HL-60 (cell line): ENCODE measurements at regions not wholly inside any gene's neighbourhood (a gene's known extent, or its start where the extent isn't known, plus 50 kb on each side); places are given as distances from the start of the nearest gene placed in this dataset.

Experiments
- DNase-seq, 2 experiments: peaks; one replicate each; pipeline ENCODE4 v3.0.0-alpha.2; 2010 to 2020; ENCODE audit warnings: low read depth in 1 of 2, low spot score in 1 of 2
- H3K27ac ChIP-seq: fragments of 250-450 bp; sonication (Bioruptor Pico); replicated peaks from 2 replicates; pipeline ENCODE4 v1.5.1; 2020; ENCODE audit warnings: mild to moderate bottlenecking, moderate library complexity
- H3K27me3 ChIP-seq: fragments of 250-450 bp; sonication (Bioruptor Pico); 2 replicates; pipeline ENCODE4 v1.5.1; 2021; ENCODE audit warnings: mild to moderate bottlenecking, moderate library complexity; ENCODE audit not compliant: insufficient read depth, poor library complexity, severe bottlenecking
- H3K4me3 ChIP-seq: replicated peaks from 2 replicates; pipeline ENCODE4 v1.5.1; 2011; ENCODE audit warnings: mild to moderate bottlenecking, control low read depth, low read length; ENCODE audit not compliant: insufficient read depth
- GABPA ChIP-seq: IDR thresholded peaks from 2 replicates; pipeline ENCODE4 v1.6.1; 2012; ENCODE audit warnings: low read depth
- POLR2AphosphoS5 ChIP-seq: IDR thresholded peaks from 2 replicates; pipeline ENCODE4 v1.6.1; 2012; ENCODE audit warnings: low read depth
- SPI1 ChIP-seq: IDR thresholded peaks from 2 replicates; pipeline ENCODE4 v1.6.1; 2012; ENCODE audit warnings: low read depth, mild to moderate bottlenecking, borderline replicate concordance
- TF ChIP-seq, protein P1 (sequence below): IDR thresholded peaks from one replicate; pipeline ENCODE4 v1.5.1; 2011; ENCODE audit warnings: low read length, control low read depth, inconsistent platforms; ENCODE audit not compliant: insufficient read depth
- TF ChIP-seq, protein P2 (sequence below): IDR thresholded peaks from 2 replicates; pipeline ENCODE4 v1.6.1; 2012; ENCODE audit warnings: low read depth; ENCODE audit not compliant: insufficient replicate concordance

DNA sequence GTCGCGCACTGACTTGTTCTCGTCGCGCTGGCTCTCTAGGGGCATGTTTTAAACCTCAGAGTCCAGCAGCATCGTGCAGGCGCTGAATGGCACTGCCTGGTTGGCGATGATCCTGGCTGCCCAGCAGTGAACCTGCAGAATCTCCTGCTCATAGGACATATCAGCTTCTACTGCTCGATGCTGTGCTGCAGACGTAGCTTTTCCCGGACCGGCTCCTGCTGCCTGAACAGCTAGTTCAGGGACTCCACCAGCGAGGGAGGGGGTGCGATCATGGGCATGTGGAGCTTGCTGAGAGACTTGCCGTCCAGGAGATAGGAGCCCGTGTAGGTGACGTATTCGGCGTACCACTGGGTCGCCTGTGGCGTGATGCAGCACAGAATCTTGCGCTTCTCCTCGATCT is 890.0 kb upstream of the LRRTM1 start:
- no peak for DNase-seq
- no peak for TF ChIP-seq POLR2AphosphoS5
- TF ChIP-seq GABPA: no peak
- H3K4me3 ChIP-seq: no peak overlapping the region
- H3K27ac ChIP-seq: no peak overlapping the region
- no peaks in the 10 kb centered on the region for H3K27me3 ChIP-seq

- Histone ChIP-seq H3K27ac (no peak overlapping the region), H3K4me3 (no peak overlapping the region), H3K27me3 (no peaks in the 10 kb centered on the region)
- DNase-seq: no peak
- TF ChIP-seq POLR2AphosphoS5 (no peak), SPI1 (no peak), GABPA (no peak)
- TF ChIP-seq, protein P1, sequence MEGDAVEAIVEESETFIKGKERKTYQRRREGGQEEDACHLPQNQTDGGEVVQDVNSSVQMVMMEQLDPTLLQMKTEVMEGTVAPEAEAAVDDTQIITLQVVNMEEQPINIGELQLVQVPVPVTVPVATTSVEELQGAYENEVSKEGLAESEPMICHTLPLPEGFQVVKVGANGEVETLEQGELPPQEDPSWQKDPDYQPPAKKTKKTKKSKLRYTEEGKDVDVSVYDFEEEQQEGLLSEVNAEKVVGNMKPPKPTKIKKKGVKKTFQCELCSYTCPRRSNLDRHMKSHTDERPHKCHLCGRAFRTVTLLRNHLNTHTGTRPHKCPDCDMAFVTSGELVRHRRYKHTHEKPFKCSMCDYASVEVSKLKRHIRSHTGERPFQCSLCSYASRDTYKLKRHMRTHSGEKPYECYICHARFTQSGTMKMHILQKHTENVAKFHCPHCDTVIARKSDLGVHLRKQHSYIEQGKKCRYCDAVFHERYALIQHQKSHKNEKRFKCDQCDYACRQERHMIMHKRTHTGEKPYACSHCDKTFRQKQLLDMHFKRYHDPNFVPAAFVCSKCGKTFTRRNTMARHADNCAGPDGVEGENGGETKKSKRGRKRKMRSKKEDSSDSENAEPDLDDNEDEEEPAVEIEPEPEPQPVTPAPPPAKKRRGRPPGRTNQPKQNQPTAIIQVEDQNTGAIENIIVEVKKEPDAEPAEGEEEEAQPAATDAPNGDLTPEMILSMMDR: no peak
- TF ChIP-seq, protein P2, sequence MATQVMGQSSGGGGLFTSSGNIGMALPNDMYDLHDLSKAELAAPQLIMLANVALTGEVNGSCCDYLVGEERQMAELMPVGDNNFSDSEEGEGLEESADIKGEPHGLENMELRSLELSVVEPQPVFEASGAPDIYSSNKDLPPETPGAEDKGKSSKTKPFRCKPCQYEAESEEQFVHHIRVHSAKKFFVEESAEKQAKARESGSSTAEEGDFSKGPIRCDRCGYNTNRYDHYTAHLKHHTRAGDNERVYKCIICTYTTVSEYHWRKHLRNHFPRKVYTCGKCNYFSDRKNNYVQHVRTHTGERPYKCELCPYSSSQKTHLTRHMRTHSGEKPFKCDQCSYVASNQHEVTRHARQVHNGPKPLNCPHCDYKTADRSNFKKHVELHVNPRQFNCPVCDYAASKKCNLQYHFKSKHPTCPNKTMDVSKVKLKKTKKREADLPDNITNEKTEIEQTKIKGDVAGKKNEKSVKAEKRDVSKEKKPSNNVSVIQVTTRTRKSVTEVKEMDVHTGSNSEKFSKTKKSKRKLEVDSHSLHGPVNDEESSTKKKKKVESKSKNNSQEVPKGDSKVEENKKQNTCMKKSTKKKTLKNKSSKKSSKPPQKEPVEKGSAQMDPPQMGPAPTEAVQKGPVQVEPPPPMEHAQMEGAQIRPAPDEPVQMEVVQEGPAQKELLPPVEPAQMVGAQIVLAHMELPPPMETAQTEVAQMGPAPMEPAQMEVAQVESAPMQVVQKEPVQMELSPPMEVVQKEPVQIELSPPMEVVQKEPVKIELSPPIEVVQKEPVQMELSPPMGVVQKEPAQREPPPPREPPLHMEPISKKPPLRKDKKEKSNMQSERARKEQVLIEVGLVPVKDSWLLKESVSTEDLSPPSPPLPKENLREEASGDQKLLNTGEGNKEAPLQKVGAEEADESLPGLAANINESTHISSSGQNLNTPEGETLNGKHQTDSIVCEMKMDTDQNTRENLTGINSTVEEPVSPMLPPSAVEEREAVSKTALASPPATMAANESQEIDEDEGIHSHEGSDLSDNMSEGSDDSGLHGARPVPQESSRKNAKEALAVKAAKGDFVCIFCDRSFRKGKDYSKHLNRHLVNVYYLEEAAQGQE: no peak
Measured at GRCh38 chr2:81194176-81194575, 889.6 kb upstream of the LRRTM1 start.

GRCh38 chr2:81181845-81182244 is 877.3 kb upstream of the LRRTM1 start:
- TF ChIP-seq GABPA (no peak), POLR2AphosphoS5 (no peak), SPI1 (no peak)
- TF ChIP-seq, protein P1: no peak
- TF ChIP-seq, protein P2: no peak
- no peak for DNase-seq
- Histone ChIP-seq H3K27me3 (no peaks in the 10 kb centered on the region), H3K4me3 (no peak overlapping the region), H3K27ac (no peak overlapping the region)

DNA sequence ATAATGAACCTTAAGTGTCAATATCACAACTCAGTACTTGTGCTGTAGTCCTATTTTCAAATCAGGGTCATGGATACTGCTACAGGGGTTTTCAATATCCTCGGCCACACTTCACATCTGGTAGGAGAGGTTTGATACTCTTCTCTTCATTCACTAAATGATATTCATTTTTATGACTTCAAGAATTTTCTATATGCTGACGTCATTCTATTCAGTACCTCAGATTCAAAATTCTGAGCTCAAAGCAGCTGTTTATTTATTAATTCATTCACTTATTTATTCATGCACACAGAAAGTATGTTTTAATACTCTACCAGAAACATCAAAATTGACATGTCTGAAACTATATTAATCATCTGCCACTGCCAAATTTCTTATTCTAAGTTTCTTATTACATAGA is 866.9 kb upstream of the LRRTM1 start:
- DNase-seq: no peak
- Histone ChIP-seq H3K27ac (no peak overlapping the region), H3K27me3 (no peaks in the 10 kb centered on the region), H3K4me3 (no peak overlapping the region)
- TF ChIP-seq, protein P2: no peak
- TF ChIP-seq GABPA (no peak), SPI1 (no peak), POLR2AphosphoS5 (no peak)
- TF ChIP-seq, protein P1: no peak
